Adrenal gland (tissue), 9 donors: ENCODE measurements at regions not wholly inside any gene's neighbourhood (a gene's known extent, or its start where the extent isn't known, plus 50 kb on each side); places are given as distances from the start of the nearest gene placed in this dataset.

Experiments
- DNase-seq, 7 donors: peaks; one replicate each; pipeline ENCODE4 v3.0.0-alpha.2; 2019 to 2020
- H3K27ac ChIP-seq, 5 donors: fragments of 200-600 bp; sonication (generic) in 4 of 5; 1 replicate in 3 of 5; 2 replicates in 2 of 5; pipeline versions ENCODE4 v1.5.1 to v1.8.0; 2016 to 2020; ENCODE audit warnings: mild to moderate bottlenecking in 1 of 5
- H3K27me3 ChIP-seq: fragments of 200-600 bp; 2 replicates; pipeline ENCODE4 v1.8.0; 2021
- H3K36me3 ChIP-seq, 2 donors: fragments of 200-600 bp; replicated peaks in 1 of 2; 1 replicate in 1 of 2; 2 replicates in 1 of 2; pipeline versions ENCODE4 v1.5.1 to v1.8.0; 2018 to 2022
- H3K4me1 ChIP-seq, 2 donors: fragments of 200-600 bp; replicated peaks in 1 of 2; 1 replicate in 1 of 2; 2 replicates in 1 of 2; pipeline versions ENCODE4 v1.5.1 to v1.8.0; 2018 to 2021
- H3K4me3 ChIP-seq, 4 donors: fragments of 200-600 bp; sonication (generic) in 3 of 4; one replicate each; pipeline ENCODE4 v1.5.1; 2016 to 2018
- H3K9me3 ChIP-seq, 3 donors: fragments of 200-600 bp; sonication (generic) in 1 of 3; replicated peaks in 1 of 3; 1 replicate in 2 of 3; 2 replicates in 1 of 3; pipeline versions ENCODE4 v1.5.1 to v1.8.0; 2016 to 2021
- POLR2A ChIP-seq, 2 donors: fragments of 450-650 bp; IDR thresholded peaks; one replicate each; pipeline ENCODE4 v1.6.1; 2017; ENCODE audit warnings: antibody characterized with exemption in 2 of 2, mild to moderate bottlenecking in 2 of 2, moderate library complexity in 1 of 2
- WGBS, 4 donors: extraction: QIAGEN DNeasy Blood & Tissue Kit in 2 of 4; methylation state at CpG; one replicate each; pipeline versions ENCODE4 v1.1.5 to v1.1.7; 2013 to 2017; 5-methylcytosine and 5-hydroxymethylcytosine counted together
- intact Hi-C, 2 donors: fragments of 100-400 bp; cut with DNase I; formaldehyde crosslinking; loops; one replicate each; pipeline versions ENCODE4 v1.14.1 to v1.15.0; 2022 to 2023
- TF ChIP-seq, protein P1 (sequence below), 6 experiments: fragments of 450-650 bp in 4 of 6; fragments of 200-600 bp in 2 of 6; sonication (generic) in 1 of 6; IDR thresholded peaks; 1 replicate in 5 of 6; 2 replicates in 1 of 6; pipeline versions ENCODE4 v1.5.1 to v1.8.0; 2016 to 2021; ENCODE audit warnings: antibody characterized with exemption in 6 of 6, mild to moderate bottlenecking in 2 of 6, moderate library complexity in 1 of 6
- donor health status: healthy with polysubstance abuse.
- donor health status: Bipolar disorder and iron deficiency.
- donor health status: DM: yes; HTN: yes; CAD: no.
- donor health status: DM: no; HTN: no; CAD: no.
- donor health status: DM: no; HTN: no; CAD: no.

DNA sequence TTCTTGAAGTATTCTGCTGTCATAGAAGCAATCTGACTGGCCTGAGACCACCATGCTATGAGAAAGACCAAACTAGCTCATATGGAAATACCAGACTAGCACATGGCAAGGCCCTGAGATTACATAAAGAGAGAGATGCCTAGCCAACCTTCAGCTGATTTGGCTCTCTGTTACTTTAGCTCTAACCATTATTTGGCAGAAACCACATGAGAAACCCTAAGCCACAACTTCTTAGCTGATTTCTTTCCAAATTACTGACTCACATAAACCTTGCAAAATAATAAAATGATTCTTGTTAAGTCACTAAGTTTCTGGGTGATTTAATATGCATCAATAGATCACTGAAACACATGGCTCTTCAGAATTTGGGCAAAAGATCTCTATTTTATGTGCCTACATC, 295.0 kb upstream of the ZNF521 start:
- no peak for TF ChIP-seq POLR2A (IDR thresholded peaks at IDR 0.05)
- TF ChIP-seq, protein P1, sequence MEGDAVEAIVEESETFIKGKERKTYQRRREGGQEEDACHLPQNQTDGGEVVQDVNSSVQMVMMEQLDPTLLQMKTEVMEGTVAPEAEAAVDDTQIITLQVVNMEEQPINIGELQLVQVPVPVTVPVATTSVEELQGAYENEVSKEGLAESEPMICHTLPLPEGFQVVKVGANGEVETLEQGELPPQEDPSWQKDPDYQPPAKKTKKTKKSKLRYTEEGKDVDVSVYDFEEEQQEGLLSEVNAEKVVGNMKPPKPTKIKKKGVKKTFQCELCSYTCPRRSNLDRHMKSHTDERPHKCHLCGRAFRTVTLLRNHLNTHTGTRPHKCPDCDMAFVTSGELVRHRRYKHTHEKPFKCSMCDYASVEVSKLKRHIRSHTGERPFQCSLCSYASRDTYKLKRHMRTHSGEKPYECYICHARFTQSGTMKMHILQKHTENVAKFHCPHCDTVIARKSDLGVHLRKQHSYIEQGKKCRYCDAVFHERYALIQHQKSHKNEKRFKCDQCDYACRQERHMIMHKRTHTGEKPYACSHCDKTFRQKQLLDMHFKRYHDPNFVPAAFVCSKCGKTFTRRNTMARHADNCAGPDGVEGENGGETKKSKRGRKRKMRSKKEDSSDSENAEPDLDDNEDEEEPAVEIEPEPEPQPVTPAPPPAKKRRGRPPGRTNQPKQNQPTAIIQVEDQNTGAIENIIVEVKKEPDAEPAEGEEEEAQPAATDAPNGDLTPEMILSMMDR (IDR thresholded peaks at IDR 0.05), result no peak
- DNase-seq, result no peak
- Histone ChIP-seq H3K36me3 (no peaks in the 10 kb centered on the region), H3K27ac (no peak overlapping the region), H3K4me1 (no peaks in the 10 kb centered on the region), H3K4me3 (no peak overlapping the region), H3K9me3 (no peaks in the 10 kb centered on the region), H3K27me3 (no peaks in the 10 kb centered on the region)
- intact Hi-C loops, result no loop called here

DNA sequence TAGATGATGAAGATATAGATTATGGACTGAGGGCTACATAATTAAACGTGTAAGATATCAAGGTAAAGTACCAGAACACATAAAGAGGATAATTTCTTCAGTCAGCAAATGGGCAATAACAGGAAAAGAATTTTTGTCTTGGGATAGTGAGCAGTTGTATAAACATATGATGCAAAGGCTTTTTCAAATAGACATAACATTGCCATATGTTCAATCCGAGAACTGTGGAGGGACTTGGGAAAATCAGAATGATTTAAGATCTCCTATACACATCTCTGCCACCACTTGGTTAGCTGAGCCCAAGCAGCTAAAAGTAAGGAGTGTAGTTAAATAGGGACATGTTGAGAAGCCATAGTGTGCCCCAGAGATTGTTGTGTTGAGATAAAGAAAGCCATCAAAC, 287.6 kb upstream of the ZNF521 start:
- TF ChIP-seq POLR2A (IDR thresholded peaks at IDR 0.05), result no peak
- TF ChIP-seq, protein P1 (IDR thresholded peaks at IDR 0.05), result no peak
- WGBS, 4 donors, result 62 to 78% (median 72%) methylated on average over 2 of the region's 2 CpGs
- intact Hi-C loops, result no loop called here

DNA sequence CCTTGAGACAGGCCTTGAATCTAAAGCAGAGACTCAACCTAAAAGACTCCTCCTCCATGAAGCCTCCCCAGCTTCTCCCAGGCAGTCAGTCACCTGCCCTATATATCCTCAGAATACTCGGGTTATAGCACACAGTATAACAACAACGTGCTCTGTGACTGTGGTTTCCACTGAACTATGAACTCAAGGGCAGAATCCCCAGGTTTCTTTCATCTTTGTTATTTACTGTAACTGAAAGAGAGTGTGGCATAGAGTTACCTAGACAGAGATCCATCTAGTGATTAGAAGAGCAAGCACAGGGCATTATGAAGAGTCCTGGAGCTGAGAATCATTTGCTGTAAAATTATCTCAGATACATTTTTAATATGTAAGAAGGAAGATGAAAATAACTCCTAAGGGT, 281.6 kb upstream of the ZNF521 start:
- H3K27me3 ChIP-seq, result no peaks in the 10 kb centered on the region
- no peaks in the 10 kb centered on the region for H3K36me3 ChIP-seq
- WGBS, 4 donors, result 60 to 73% (median 64%) methylated on average over 2 of the region's 2 CpGs
- no peaks in the 10 kb centered on the region for H3K4me1 ChIP-seq
- no peaks in the 10 kb centered on the region for H3K9me3 ChIP-seq
- H3K27ac ChIP-seq, result no peak overlapping the region
- TF ChIP-seq, protein P1 (IDR thresholded peaks at IDR 0.05), result no peak
- no peak for TF ChIP-seq POLR2A (IDR thresholded peaks at IDR 0.05)
- no peak overlapping the region for H3K4me3 ChIP-seq
- no peak for DNase-seq
- intact Hi-C loops, result no loop called here

More for the DNA sequence above, 287.6 kb upstream of the ZNF521 start:
- Histone ChIP-seq H3K4me3 (no peak overlapping the region), H3K27ac (no peak overlapping the region), H3K4me1 (no peaks in the 10 kb centered on the region), H3K36me3 (no peaks in the 10 kb centered on the region), H3K9me3 (no peaks in the 10 kb centered on the region), H3K27me3 (no peaks in the 10 kb centered on the region)
- no peak for DNase-seq

DNA sequence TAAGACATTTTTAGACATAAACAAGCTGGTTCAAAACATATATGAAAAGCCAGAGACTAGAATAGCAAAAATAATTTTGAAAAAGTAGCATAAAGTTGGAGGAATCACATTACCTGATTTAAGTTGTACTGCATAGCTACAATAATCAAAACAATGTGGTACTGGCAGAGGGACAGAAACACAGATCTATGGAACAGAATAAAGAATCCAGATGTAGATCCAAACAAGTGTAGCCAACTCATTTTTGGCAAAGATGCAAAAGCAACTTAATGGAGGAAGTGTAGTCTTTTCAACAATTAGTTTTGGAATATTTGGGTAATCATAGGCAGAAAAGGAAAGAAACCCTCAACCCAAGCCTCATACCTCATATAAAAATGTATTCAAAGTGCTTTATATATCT, 278.7 kb upstream of the ZNF521 start:
- intact Hi-C loops, result no loop called here
- Histone ChIP-seq H3K9me3 (no peaks in the 10 kb centered on the region), H3K27me3 (no peaks in the 10 kb centered on the region), H3K36me3 (no peaks in the 10 kb centered on the region), H3K27ac (no peak overlapping the region), H3K4me3 (no peak overlapping the region), H3K4me1 (no peaks in the 10 kb centered on the region)
- no peak for DNase-seq
- TF ChIP-seq POLR2A (IDR thresholded peaks at IDR 0.05), result no peak
- TF ChIP-seq, protein P1 (IDR thresholded peaks at IDR 0.05), result no peak
